Mesendoderm (in vitro differentiated cells): ENCODE measurements at regions not wholly inside any gene's neighbourhood (a gene's known extent, or its start where the extent isn't known, plus 50 kb on each side); places are given as distances from the start of the nearest gene placed in this dataset.

Experiments used
- DNase-seq: peaks from one replicate; pipeline ENCODE4 v3.0.0; 2013
- H2AK5ac ChIP-seq: 2 replicates; pipeline ENCODE4 v1.6.1; 2013; ENCODE audit warnings: low read length, inconsistent platforms
- H2BK120ac ChIP-seq: 2 replicates; pipeline ENCODE4 v1.6.1; 2013; ENCODE audit warnings: low read depth, mild to moderate bottlenecking, low read length, moderate library complexity, mixed read lengths
- H2BK15ac ChIP-seq: replicated peaks from 2 replicates; pipeline ENCODE4 v1.6.1; 2013; ENCODE audit warnings: low read depth, mild to moderate bottlenecking, moderate library complexity
- H2BK5ac ChIP-seq: 2 replicates; pipeline ENCODE4 v1.6.1; 2013; ENCODE audit warnings: low read length, inconsistent platforms
- H3K18ac ChIP-seq: 2 replicates; pipeline ENCODE4 v1.6.1; 2013; ENCODE audit warnings: mild to moderate bottlenecking, low read length, mixed read lengths
- H3K23ac ChIP-seq: one replicate; pipeline ENCODE4 v1.6.1; 2013; ENCODE audit warnings: low read length
- H3K27ac ChIP-seq: 2 replicates; pipeline ENCODE4 v1.5.1; 2013; ENCODE audit warnings: low read depth, mild to moderate bottlenecking, inconsistent platforms, low read length, moderate library complexity
- H3K27me3 ChIP-seq: 2 replicates; pipeline ENCODE4 v1.6.1; 2013; ENCODE audit warnings: low read length, control low read depth, mild to moderate bottlenecking, inconsistent platforms; ENCODE audit not compliant: insufficient read depth, poor library complexity
- H3K36me3 ChIP-seq: 2 replicates; pipeline ENCODE4 v1.6.1; 2013; ENCODE audit warnings: low read length, inconsistent platforms; ENCODE audit not compliant: control insufficient read depth, insufficient read depth
- H3K4ac ChIP-seq: one replicate; pipeline ENCODE4 v1.6.1; 2013; ENCODE audit warnings: low read depth, mild to moderate bottlenecking, low read length, moderate library complexity
- H3K4me1 ChIP-seq: 2 replicates; pipeline ENCODE4 v1.6.1; 2013; ENCODE audit warnings: low read depth, low read length, inconsistent platforms; ENCODE audit not compliant: control insufficient read depth
- H3K4me2 ChIP-seq: 2 replicates; pipeline ENCODE4 v1.6.1; 2013; ENCODE audit warnings: low read length
- H3K4me3 ChIP-seq: 2 replicates; pipeline ENCODE4 v1.5.1; 2013; ENCODE audit warnings: mild to moderate bottlenecking, low read length
- H3K56ac ChIP-seq: one replicate; pipeline ENCODE4 v1.6.1; 2013; ENCODE audit warnings: low read length
- H3K79me1 ChIP-seq: 2 replicates; pipeline ENCODE4 v1.6.1; 2013; ENCODE audit warnings: low read length, inconsistent platforms
- H3K79me2 ChIP-seq: 2 replicates; pipeline ENCODE4 v1.6.1; 2013; ENCODE audit warnings: mild to moderate bottlenecking, low read length; ENCODE audit not compliant: control insufficient read depth, insufficient read depth
- H3K9ac ChIP-seq: 2 replicates; pipeline ENCODE4 v1.6.1; 2013; ENCODE audit warnings: low read length, inconsistent platforms
- H4K5ac ChIP-seq: one replicate; pipeline ENCODE4 v1.6.1; 2013; ENCODE audit warnings: low read length
- H4K8ac ChIP-seq: one replicate; pipeline ENCODE4 v1.6.1; 2013; ENCODE audit warnings: low read depth, mild to moderate bottlenecking, control low read depth, low read length, moderate library complexity
- WGBS: extraction: QIAGEN DNeasy Blood & Tissue Kit; methylation state at CpG from one replicate; pipeline ENCODE4 v1.1.7; 2013; ENCODE audit warnings: low lambda C conversion rate, missing lambda C conversion rate; ENCODE audit not compliant: insufficient coverage; ENCODE audit errors: extremely low coverage; 5-methylcytosine and 5-hydroxymethylcytosine counted together

- Histone ChIP-seq H2AK5ac (no peak overlapping the region), H3K9ac (no peak overlapping the region), H3K4me2 (no peak overlapping the region), H2BK15ac (no peak overlapping the region), H3K4me3 (no peak overlapping the region), H4K5ac (no peak overlapping the region), H3K79me1 (no peaks in the 10 kb centered on the region), H3K4ac (no peak overlapping the region), H2BK5ac (no peak overlapping the region), H3K18ac (no peak overlapping the region), H2BK120ac (no peak overlapping the region), H4K8ac (no peak overlapping the region), H3K36me3 (no peaks in the 10 kb centered on the region), H3K56ac (no peak overlapping the region), H3K4me1 (no peaks in the 10 kb centered on the region), H3K23ac (no peak overlapping the region), H3K27ac (no peak overlapping the region), H3K27me3 (no peaks in the 10 kb centered on the region), H3K79me2 (no peaks in the 10 kb centered on the region)
- WGBS: no CpG with 5 or more reads among the region's 2 CpGs
- no peak for DNase-seq
Observed at GRCh38 chr9:81473206-81473605, 216.1 kb downstream of the TLE1 start.

GRCh38 chr9:81472701-81473100 lies 216.6 kb downstream of the TLE1 start:
- H2BK5ac ChIP-seq: no peak overlapping the region
- no peaks in the 10 kb centered on the region for H3K79me1 ChIP-seq
- no peak overlapping the region for H3K4me2 ChIP-seq
- no peak overlapping the region for H4K8ac ChIP-seq
- WGBS: no CpG with 5 or more reads among the region's 10 CpGs
- H3K9ac ChIP-seq: no peak overlapping the region
- H3K18ac ChIP-seq: no peak overlapping the region
- DNase-seq: no peak
- H3K36me3 ChIP-seq: no peaks in the 10 kb centered on the region
- H3K56ac ChIP-seq: no peak overlapping the region
- peaks cover 3% of the 10 kb centered on the region for H3K4me1 ChIP-seq
- no peak overlapping the region for H4K5ac ChIP-seq
- no peak overlapping the region for H2BK120ac ChIP-seq
- H3K23ac ChIP-seq: no peak overlapping the region
- H3K27ac ChIP-seq: no peak overlapping the region
- no peaks in the 10 kb centered on the region for H3K27me3 ChIP-seq
- no peaks in the 10 kb centered on the region for H3K79me2 ChIP-seq
- H3K4me3 ChIP-seq: no peak overlapping the region
- no peak overlapping the region for H2BK15ac ChIP-seq
- H2AK5ac ChIP-seq: no peak overlapping the region
- no peak overlapping the region for H3K4ac ChIP-seq

GRCh38 chr9:81470864-81471263 lies 218.5 kb downstream of the TLE1 start:
- Histone ChIP-seq H3K9ac (no peak overlapping the region), H3K79me2 (no peaks in the 10 kb centered on the region)
- no peak for DNase-seq

GRCh38 chr9:81468084-81468595 lies 221.2 kb downstream of the TLE1 start:
- Histone ChIP-seq H4K8ac (no peak overlapping the region), H3K23ac (no peak overlapping the region), H3K4me3 (no peak overlapping the region), H3K4me1 (peaks cover 3% of the 10 kb centered on the region), H2BK120ac (no peak overlapping the region), H3K56ac (peak overlapping the region; percentile 60), H2BK15ac (no peak overlapping the region), H3K27me3 (no peaks in the 10 kb centered on the region), H3K4me2 (no peak overlapping the region), H2AK5ac (no peak overlapping the region), H4K5ac (peak overlapping the region; percentile 29), H3K9ac (no peak overlapping the region), H3K4ac (no peak overlapping the region), H3K79me2 (no peaks in the 10 kb centered on the region), H3K36me3 (no peaks in the 10 kb centered on the region), H2BK5ac (peak overlapping the region; percentile 7), H3K18ac (no peak overlapping the region), H3K79me1 (no peaks in the 10 kb centered on the region), H3K27ac (no peak overlapping the region)
- no CpG with 5 or more reads among the region's 1 CpG for WGBS
- peak; percentile 56 for DNase-seq

More at GRCh38 chr9:81470864-81471263, 218.5 kb downstream of the TLE1 start:
- Histone ChIP-seq H4K8ac (no peak overlapping the region), H2BK120ac (no peak overlapping the region), H3K36me3 (no peaks in the 10 kb centered on the region), H3K27ac (no peak overlapping the region), H2BK5ac (no peak overlapping the region), H3K4ac (no peak overlapping the region), H3K79me1 (no peaks in the 10 kb centered on the region), H3K4me1 (peaks cover 3% of the 10 kb centered on the region), H2BK15ac (no peak overlapping the region), H3K23ac (no peak overlapping the region), H3K4me3 (no peak overlapping the region), H4K5ac (no peak overlapping the region), H3K4me2 (no peak overlapping the region), H3K18ac (no peak overlapping the region), H3K56ac (no peak overlapping the region), H2AK5ac (no peak overlapping the region), H3K27me3 (no peaks in the 10 kb centered on the region)
- no CpG with 5 or more reads among the region's 3 CpGs for WGBS

- no peak overlapping the region for H3K18ac ChIP-seq
- H3K36me3 ChIP-seq: no peaks in the 10 kb centered on the region
- H3K4me1 ChIP-seq: peaks cover 3% of the 10 kb centered on the region
- no peaks in the 10 kb centered on the region for H3K79me2 ChIP-seq
- no peak overlapping the region for H3K4me3 ChIP-seq
- no peak overlapping the region for H3K27ac ChIP-seq
- no peak overlapping the region for H4K8ac ChIP-seq
- H2AK5ac ChIP-seq: no peak overlapping the region
- no peaks in the 10 kb centered on the region for H3K27me3 ChIP-seq
- H3K56ac ChIP-seq: no peak overlapping the region
- peak; percentile 64 for DNase-seq
- no peak overlapping the region for H2BK120ac ChIP-seq
- no peak overlapping the region for H3K23ac ChIP-seq
- no peaks in the 10 kb centered on the region for H3K79me1 ChIP-seq
- no peak overlapping the region for H2BK5ac ChIP-seq
- H2BK15ac ChIP-seq: no peak overlapping the region
- H3K4ac ChIP-seq: no peak overlapping the region
- no CpG with 5 or more reads among the region's 5 CpGs for WGBS
- no peak overlapping the region for H4K5ac ChIP-seq
- no peak overlapping the region for H3K9ac ChIP-seq
- no peak overlapping the region for H3K4me2 ChIP-seq
Observed at GRCh38 chr9:81466981-81467380, 222.4 kb downstream of the TLE1 start.

GRCh38 chr9:81465468-81466011 lies 223.8 kb downstream of the TLE1 start:
- Histone ChIP-seq H3K4ac (no peak overlapping the region), H2BK120ac (no peak overlapping the region), H3K27me3 (no peaks in the 10 kb centered on the region), H3K36me3 (no peaks in the 10 kb centered on the region), H2BK15ac (no peak overlapping the region), H3K56ac (peak overlapping the region; percentile 31), H3K18ac (no peak overlapping the region), H2BK5ac (no peak overlapping the region), H3K79me2 (no peaks in the 10 kb centered on the region), H4K8ac (no peak overlapping the region), H2AK5ac (no peak overlapping the region), H3K9ac (no peak overlapping the region), H3K4me1 (peaks cover 3% of the 10 kb centered on the region), H3K4me3 (no peak overlapping the region), H3K27ac (no peak overlapping the region), H3K23ac (no peak overlapping the region), H4K5ac (no peak overlapping the region), H3K4me2 (no peak overlapping the region), H3K79me1 (no peaks in the 10 kb centered on the region)
- no peak for DNase-seq
- WGBS: no CpG with 5 or more reads among the region's 6 CpGs
